GM12875 (cell line): ENCODE measurements at regions not wholly inside any gene's neighbourhood (a gene's known extent, or its start where the extent isn't known, plus 50 kb on each side); places are given as distances from the start of the nearest gene placed in this dataset.

Source experiments
- H3K4me3 ChIP-seq: one replicate; pipeline ENCODE4 v1.5.1; 2011; ENCODE audit warnings: low read depth, low read length, control low read depth
- CTCF ChIP-seq: IDR thresholded peaks from 2 replicates; pipeline ENCODE4 v1.5.1; 2011; ENCODE audit warnings: low read depth, mild to moderate bottlenecking, control low read depth, inconsistent platforms, low read length, moderate library complexity, borderline replicate concordance; ENCODE audit not compliant: insufficient read depth

DNA sequence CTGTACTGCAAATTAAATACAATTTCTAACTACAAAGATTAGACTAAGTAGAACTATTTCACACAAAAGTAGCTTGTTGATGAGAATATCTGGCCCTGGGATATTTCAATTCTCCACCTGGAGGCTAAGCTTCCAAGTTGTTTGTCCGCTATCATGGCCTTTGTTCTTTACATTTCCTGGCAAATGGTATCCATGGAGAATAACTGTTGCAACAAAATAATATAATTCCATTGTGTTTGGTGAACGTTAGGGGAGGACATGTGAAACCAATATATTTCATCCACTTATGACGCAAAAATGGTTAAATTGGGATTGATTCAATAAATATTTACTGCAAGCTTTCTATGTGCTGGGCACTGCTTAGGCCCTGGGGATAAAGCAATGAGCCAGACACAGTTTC, 565.4 kb downstream of the PTPRC start:
- TF ChIP-seq CTCF, result no peak
- H3K4me3 ChIP-seq, result no peak overlapping the region

DNA sequence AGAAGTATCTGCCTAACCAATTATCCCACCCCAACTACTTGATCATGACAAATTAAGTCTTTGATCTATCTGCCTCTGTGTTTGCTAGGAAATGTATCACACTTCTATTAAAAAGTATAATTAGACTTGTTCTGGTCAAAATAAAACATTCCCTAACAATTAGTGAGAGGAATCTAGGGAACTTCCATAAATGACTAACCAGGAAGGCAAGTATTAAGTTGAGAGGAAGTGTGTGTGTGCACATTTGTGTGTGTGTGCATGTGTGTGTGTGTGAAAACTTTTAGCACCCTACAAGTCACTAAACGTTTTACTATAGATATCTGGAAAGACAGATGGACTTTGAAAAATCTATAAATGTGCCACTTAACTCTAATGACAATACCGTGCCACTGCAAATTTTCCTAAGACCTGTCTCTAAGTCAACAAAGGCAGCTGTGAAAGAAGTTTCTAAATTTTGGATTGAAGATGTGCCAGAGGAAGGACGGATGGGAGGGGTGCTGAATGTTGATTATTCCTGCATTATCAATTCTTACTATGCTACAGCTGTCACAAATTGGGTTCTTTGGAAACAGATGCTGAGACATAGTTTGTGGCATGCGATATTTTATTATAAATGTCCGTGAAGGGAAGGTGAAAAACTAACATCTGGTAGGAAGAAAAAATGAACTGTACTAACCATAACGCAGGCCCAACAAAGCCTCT, 567.1 kb downstream of the PTPRC start:
- TF ChIP-seq CTCF, result no peak
- no peak overlapping the region for H3K4me3 ChIP-seq

DNA sequence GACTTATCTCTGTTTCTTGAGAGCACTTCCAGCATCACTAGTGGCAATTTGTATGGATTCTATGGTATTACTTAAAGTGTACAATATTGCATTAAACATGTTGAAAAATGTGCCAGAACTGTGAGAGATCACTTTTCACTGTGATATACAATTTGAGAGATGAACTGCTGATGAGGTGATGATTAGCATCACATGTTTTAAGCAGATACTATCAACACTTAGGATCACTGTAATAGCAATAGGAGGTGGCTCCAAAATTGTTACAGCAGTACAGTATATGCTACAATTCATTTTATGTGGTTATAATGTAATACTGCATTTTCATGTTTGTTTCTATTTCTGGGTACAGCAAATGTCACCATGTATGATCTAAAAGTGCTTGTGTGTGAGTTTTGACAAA, 570.0 kb downstream of the PTPRC start:
- TF ChIP-seq CTCF, result no peak

DNA sequence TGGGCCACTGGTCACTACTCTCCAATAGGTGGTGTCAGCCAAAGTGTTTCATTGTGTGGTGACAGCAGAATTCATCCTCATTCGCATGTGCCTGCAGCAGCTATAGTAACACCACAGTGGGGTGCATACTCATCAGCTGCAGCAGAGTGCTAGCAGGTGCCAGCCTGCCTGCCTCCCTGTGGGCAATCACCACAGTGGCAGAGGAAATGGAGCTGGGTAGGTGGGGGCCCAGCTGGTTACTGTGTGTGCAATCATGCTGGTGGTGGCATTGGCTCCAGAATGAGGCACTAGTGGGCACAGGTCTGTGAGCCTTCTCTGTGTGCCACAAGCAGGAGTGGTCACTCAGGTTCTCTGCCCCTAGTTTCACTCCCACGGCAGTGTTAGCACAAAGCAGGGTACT, 579.2 kb downstream of the PTPRC start:
- no peak for TF ChIP-seq CTCF
- H3K4me3 ChIP-seq, result no peak overlapping the region

More for the DNA sequence above, 570.0 kb downstream of the PTPRC start:
- no peak overlapping the region for H3K4me3 ChIP-seq

DNA sequence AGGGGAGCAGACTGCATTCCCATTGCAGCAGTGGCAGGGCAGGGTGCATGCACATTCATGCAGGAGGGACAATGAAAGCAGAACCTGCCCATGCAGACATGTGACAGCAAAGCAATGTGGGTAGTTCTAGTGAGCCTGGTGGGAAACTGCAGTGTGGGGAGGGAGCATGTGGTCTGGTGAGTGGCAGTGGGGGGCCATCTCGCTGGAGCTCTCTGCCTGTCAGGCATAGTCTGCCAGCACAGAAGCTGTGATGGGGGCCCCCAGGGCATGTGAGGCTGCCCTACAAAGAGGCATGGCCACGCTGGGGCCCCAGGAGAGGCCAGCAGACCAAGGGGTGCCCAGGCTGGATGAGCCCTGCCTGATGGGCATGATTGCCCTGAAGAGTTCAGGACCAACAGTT, 579.7 kb downstream of the PTPRC start:
- no peak for TF ChIP-seq CTCF
- no peak overlapping the region for H3K4me3 ChIP-seq

DNA sequence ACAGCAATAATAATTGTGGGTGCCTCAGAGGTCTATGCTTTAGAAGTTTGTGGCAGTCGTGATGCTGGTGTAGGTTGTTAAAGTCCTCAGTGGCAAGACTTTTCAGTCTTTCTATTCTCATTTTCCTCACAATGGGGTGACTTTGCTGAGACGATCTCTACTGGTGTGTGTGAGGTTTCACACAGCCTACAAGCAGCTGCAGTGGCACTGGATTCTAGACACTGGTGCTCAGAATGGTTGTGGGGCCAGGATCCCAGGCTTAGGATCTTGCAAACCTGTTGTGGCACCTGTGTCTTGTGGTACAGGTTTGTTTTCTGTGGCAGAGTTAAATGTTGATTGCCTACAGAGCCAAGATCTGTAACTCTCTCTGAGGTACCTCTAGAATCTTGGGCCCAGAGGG, 581.2 kb downstream of the PTPRC start:
- no peak overlapping the region for H3K4me3 ChIP-seq
- no peak for TF ChIP-seq CTCF

- no peak for TF ChIP-seq CTCF
- H3K4me3 ChIP-seq, result no peak overlapping the region
Measured at GRCh38 chr1:199221371-199222150, 582.7 kb downstream of the PTPRC start.
